ENCODE measurements at regions not wholly inside any gene's neighbourhood (a gene's known extent, or its start where the extent isn't known, plus 50 kb on each side); places are given as distances from the start of the nearest gene placed in this dataset.

DNA sequence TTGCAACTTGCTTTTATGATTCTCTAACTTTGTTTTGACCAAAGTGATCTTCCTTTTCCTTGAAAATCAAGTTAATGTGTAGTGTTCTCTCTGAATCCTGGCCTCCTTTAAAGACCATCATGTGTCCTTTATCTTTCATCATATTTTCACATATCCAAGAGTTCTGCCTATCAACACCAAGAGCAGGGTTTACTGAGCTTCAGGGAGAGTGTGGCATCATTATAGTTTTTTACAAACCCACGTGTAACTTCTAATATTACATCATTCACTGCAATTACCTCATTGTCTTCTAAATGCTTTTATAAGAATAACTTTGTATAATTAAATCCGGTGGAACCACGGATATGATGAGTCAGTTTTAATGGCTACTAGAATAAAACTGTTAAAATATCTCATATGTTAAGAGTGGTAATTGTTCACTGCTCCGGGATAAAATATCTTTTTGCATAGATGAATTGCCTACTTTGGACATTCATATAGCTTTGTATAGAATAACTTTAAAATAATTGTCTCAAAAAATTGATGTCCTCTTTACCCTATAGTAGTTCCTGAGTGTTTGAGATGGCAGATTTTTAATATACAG lies 248.8 kb upstream of the GRM7 start:
- 77 to 85% methylated on average over 4 of the region's 4 CpGs for WGBS, 2 donors
- H3K4me1 ChIP-seq: no peaks in the 10 kb centered on the region
- TF ChIP-seq, protein P1, sequence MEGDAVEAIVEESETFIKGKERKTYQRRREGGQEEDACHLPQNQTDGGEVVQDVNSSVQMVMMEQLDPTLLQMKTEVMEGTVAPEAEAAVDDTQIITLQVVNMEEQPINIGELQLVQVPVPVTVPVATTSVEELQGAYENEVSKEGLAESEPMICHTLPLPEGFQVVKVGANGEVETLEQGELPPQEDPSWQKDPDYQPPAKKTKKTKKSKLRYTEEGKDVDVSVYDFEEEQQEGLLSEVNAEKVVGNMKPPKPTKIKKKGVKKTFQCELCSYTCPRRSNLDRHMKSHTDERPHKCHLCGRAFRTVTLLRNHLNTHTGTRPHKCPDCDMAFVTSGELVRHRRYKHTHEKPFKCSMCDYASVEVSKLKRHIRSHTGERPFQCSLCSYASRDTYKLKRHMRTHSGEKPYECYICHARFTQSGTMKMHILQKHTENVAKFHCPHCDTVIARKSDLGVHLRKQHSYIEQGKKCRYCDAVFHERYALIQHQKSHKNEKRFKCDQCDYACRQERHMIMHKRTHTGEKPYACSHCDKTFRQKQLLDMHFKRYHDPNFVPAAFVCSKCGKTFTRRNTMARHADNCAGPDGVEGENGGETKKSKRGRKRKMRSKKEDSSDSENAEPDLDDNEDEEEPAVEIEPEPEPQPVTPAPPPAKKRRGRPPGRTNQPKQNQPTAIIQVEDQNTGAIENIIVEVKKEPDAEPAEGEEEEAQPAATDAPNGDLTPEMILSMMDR (IDR thresholded peaks at IDR 0.05): no peak
- H3K4me3 ChIP-seq: no peak overlapping the region
- H3K27ac ChIP-seq: no peak overlapping the region
- H3K9me3 ChIP-seq: peaks cover 0 to 16% (median 0%) of the 10 kb centered on the region in 11 donors
- no peaks in the 10 kb centered on the region for H3K36me3 ChIP-seq
- intact Hi-C loops (cut with DNase I): no loop called here
- ATAC-seq: no peak
- DNase-seq: no peak
- no peaks in the 10 kb centered on the region for H3K27me3 ChIP-seq

DNA sequence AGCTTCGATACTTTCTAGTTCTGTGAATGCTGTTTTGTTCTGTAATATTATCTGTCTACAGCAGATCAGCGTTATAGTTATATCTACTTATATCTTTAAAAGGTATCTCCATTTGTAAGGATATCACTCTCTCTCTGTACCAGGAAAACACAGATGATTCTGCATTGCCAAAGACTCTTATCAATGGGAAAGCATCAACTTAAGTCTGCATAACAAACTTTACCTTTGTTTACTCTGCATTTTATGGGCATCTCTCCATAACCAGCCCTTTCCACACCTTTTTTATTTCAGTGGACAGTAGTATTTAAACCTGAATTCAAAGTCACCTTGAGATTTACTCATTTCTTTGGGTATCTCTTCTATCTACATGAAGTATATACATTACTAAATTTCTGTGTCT lies 238.7 kb upstream of the GRM7 start:
- Histone ChIP-seq H3K36me3 (no peaks in the 10 kb centered on the region), H3K9me3 (peaks cover 0 to 8% (median 0%) of the 10 kb centered on the region in 11 donors), H3K4me3 (no peak overlapping the region), H3K27me3 (no peaks in the 10 kb centered on the region), H3K27ac (no peak overlapping the region), H3K4me1 (no peaks in the 10 kb centered on the region)
- no peak for ATAC-seq
- no peak for DNase-seq
- intact Hi-C loops (cut with DNase I): no loop called here
- 81 to 89% methylated on average over 2 of the region's 2 CpGs for WGBS, 2 donors
- TF ChIP-seq, protein P1 (IDR thresholded peaks at IDR 0.05): no peak

DNA sequence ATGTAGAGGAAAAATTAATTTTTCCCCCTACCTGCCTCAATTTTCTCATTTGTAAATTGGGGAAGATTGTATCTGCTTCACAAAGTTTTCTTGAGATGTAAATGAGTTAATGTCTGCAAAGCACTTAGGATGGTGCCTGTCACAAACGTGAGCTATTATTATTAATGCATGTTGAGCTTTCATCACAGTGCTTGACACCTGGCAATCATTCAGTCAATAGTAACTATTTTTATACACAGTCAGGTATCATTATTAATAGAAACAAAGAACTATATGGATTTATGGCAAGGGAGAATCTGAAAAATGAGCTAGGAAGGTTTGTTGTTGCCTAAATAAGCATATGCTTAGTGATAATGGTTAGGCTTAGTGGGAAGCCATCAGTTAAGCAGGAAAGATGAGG lies 238.2 kb upstream of the GRM7 start:
- Histone ChIP-seq H3K9me3 (peaks cover 0 to 8% (median 0%) of the 10 kb centered on the region in 11 donors), H3K36me3 (no peaks in the 10 kb centered on the region), H3K4me3 (no peak overlapping the region), H3K4me1 (no peaks in the 10 kb centered on the region), H3K27ac (no peak overlapping the region), H3K27me3 (no peaks in the 10 kb centered on the region)
- intact Hi-C loops (cut with DNase I): no loop called here
- ATAC-seq (no peak), DNase-seq (no peak)
- TF ChIP-seq, protein P1 (IDR thresholded peaks at IDR 0.05): no peak
- WGBS, 2 donors: 30 to 37% methylated on average over 1 of the region's 1 CpG

DNA sequence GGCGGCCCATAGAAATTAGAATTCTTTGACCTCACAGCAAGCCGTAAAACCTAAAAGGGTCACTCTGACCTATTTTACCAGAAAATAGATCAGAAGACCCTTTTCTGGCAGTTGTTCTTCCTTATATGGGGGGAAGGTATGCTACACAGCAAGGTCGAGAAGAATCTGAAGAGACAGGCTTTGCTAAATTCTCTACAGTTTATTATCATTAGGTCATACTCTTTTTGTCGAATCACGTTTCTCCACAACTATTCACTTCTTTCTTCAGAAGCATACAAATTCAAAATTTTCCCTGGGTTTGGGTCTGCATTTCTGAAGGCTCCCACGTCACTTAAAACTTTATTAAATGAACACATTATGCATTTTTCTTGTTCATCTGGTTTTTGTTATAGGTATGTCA lies 229.5 kb upstream of the GRM7 start:
- no peak for DNase-seq
- Histone ChIP-seq H3K4me1 (no peaks in the 10 kb centered on the region), H3K4me3 (no peak overlapping the region), H3K27ac (no peak overlapping the region), H3K36me3 (no peaks in the 10 kb centered on the region), H3K9me3 (no peaks in the 10 kb centered on the region), H3K27me3 (no peaks in the 10 kb centered on the region)
- TF ChIP-seq, protein P1 (IDR thresholded peaks at IDR 0.05): no peak
- ATAC-seq: no peak
- WGBS, 2 donors: 65 to 71% methylated on average over 6 of the region's 6 CpGs
- intact Hi-C loops (cut with DNase I): no loop called here

All from heart right ventricle (tissue), 16 donors.